SK-N-SH (cell line): ENCODE measurements at regions not wholly inside any gene's neighbourhood (a gene's known extent, or its start where the extent isn't known, plus 50 kb on each side); places are given as distances from the start of the nearest gene placed in this dataset.

ENCODE experiments used
- CTCF ChIA-PET: fragments of 300-600, 350-600 bp; formaldehyde crosslinking; extraction: SDS; loops from one replicate; lab custom pipeline; 2021; lab: Yijun Ruan, JAX
- POLR2A ChIA-PET: fragments of 350-600 bp; sonication (Branson Sonifier 250); formaldehyde crosslinking; extraction: SDS; loops from one replicate; lab custom pipeline; 2020; ENCODE audit warnings: antibody characterized with exemption, inconsistent platforms; lab: Yijun Ruan, JAX
- DNase-seq: peaks from one replicate; pipeline ENCODE4 v3.0.0; 2012
- H2AFZ ChIP-seq: fragments of 200-600 bp; sonication (generic); 2 replicates; pipeline ENCODE4 v1.8.1; 2016; ENCODE audit warnings: antibody characterized with exemption, mild to moderate bottlenecking, low read depth
- H3F3A ChIP-seq: fragments of 200-600 bp; sonication (generic); replicated peaks from 2 replicates; pipeline ENCODE3; 2016; ENCODE audit warnings: antibody characterized with exemption, mild to moderate bottlenecking; ENCODE audit not compliant: insufficient read depth
- H3K27ac ChIP-seq, 2 experiments: fragments of 200-500 bp in 1 of 2; fragments of 200-600 bp in 1 of 2; sonication (Bioruptor generic) in 1 of 2; sonication (generic), shearing (Covaris generic) in 1 of 2; 2 replicates each; pipeline versions ENCODE4 v1.5.1 to v1.6.1; 2014 to 2016; ENCODE audit warnings: low read depth in 2 of 2, inconsistent platforms in 1 of 2, low read length in 1 of 2, mild to moderate bottlenecking in 1 of 2, mixed read lengths in 1 of 2
- H3K27me3 ChIP-seq: fragments of 200-600 bp; sonication (generic), shearing (Covaris generic); 2 replicates; pipeline ENCODE4 v1.6.1; 2016; ENCODE audit warnings: mixed run types; ENCODE audit not compliant: insufficient read depth
- H3K36me3 ChIP-seq, 2 experiments: fragments of 200-500 bp in 1 of 2; fragments of 200-600 bp in 1 of 2; sonication (Bioruptor generic) in 1 of 2; sonication (generic) in 1 of 2; replicated peaks in 1 of 2; 2 replicates each; pipeline versions ENCODE3 to v1.5.1; 2014 to 2016; ENCODE audit warnings: low read length in 1 of 2, mild to moderate bottlenecking in 1 of 2; ENCODE audit not compliant: insufficient read depth in 2 of 2, control insufficient read depth in 1 of 2
- H3K4me1 ChIP-seq, 2 experiments: fragments of 200-500 bp in 1 of 2; fragments of 200-600 bp in 1 of 2; sonication (Bioruptor generic) in 1 of 2; sonication (generic), shearing (Covaris generic) in 1 of 2; 2 replicates each; pipeline versions ENCODE4 v1.5.1 to v1.6.1; 2014 to 2016; ENCODE audit warnings: low read depth in 1 of 2, low read length in 1 of 2, mixed run types in 1 of 2; ENCODE audit not compliant: insufficient read depth in 2 of 2, control insufficient read depth in 1 of 2
- H3K4me2 ChIP-seq: fragments of 200-600 bp; sonication (generic), shearing (Covaris generic); 2 replicates; pipeline ENCODE4 v1.6.1; 2017; ENCODE audit warnings: mixed run types
- H3K4me3 ChIP-seq, 2 experiments: fragments of 200-500 bp in 1 of 2; fragments of 200-600 bp in 1 of 2; sonication (Bioruptor generic) in 1 of 2; sonication (generic), shearing (Covaris generic) in 1 of 2; 2 replicates each; pipeline versions ENCODE4 v1.5.1 to v1.8.1; 2014 to 2016; ENCODE audit warnings: low read depth in 2 of 2, inconsistent platforms in 1 of 2, low read length in 1 of 2, mild to moderate bottlenecking in 1 of 2, mixed read lengths in 1 of 2, moderate library complexity in 1 of 2
- H3K79me2 ChIP-seq: fragments of 200-600 bp; sonication (generic); 2 replicates; pipeline ENCODE4 v1.8.1; 2017; ENCODE audit warnings: mild to moderate bottlenecking; ENCODE audit not compliant: insufficient read depth
- H3K9ac ChIP-seq: fragments of 200-600 bp; sonication (generic); 2 replicates; pipeline ENCODE4 v1.6.1; 2017; ENCODE audit warnings: mixed run types
- H3K9me2 ChIP-seq: fragments of 200-600 bp; sonication (generic); 2 replicates; pipeline ENCODE4 v1.6.1; 2017; ENCODE audit warnings: mixed run types
- H3K9me3 ChIP-seq: fragments of 200-600 bp; sonication (generic); 2 replicates; pipeline ENCODE4 v1.6.1; 2017; ENCODE audit warnings: mixed run types, mild to moderate bottlenecking, moderate library complexity
- H4K20me1 ChIP-seq: fragments of 200-600 bp; sonication (generic); 2 replicates; pipeline ENCODE4 v1.6.1; 2017; ENCODE audit warnings: mild to moderate bottlenecking, mixed run types; ENCODE audit not compliant: insufficient read depth
- ELF1 ChIP-seq: IDR thresholded peaks from 2 replicates; pipeline ENCODE4 v1.4.0; 2012
- EZH2phosphoT487 ChIP-seq: fragments of 200-600 bp; sonication (generic); IDR thresholded peaks from 2 replicates; pipeline ENCODE4 v1.6.1; 2017; ENCODE audit warnings: low read depth, mixed run types, mild to moderate bottlenecking, antibody characterized with exemption, moderate library complexity, borderline replicate concordance
- FOXJ3 ChIP-seq: sonication (generic); formaldehyde crosslinking; IDR thresholded peaks from 2 replicates; pipeline ENCODE4 v1.5.1; 2020; ENCODE audit warnings: mild to moderate bottlenecking, missing genetic modification reagents
- MAX ChIP-seq: IDR thresholded peaks from 2 replicates; pipeline ENCODE4 v1.4.0; 2012; ENCODE audit warnings: low read depth
- MEF2A ChIP-seq: IDR thresholded peaks from 2 replicates; pipeline ENCODE4 v1.4.0; 2012; ENCODE audit warnings: low read depth, borderline replicate concordance
- NRF1 ChIP-seq: IDR thresholded peaks from 2 replicates; pipeline ENCODE4 v1.6.1; 2012; ENCODE audit warnings: low read depth, mild to moderate bottlenecking, low read length
- PBX3 ChIP-seq: IDR thresholded peaks from 2 replicates; pipeline ENCODE4; 2012
- RAD21 ChIP-seq: IDR thresholded peaks from 2 replicates; pipeline ENCODE4 v1.6.1; 2012; ENCODE audit warnings: mild to moderate bottlenecking, low read length
- RCOR1 ChIP-seq: fragments of 150-350 bp; IDR thresholded peaks from 2 replicates; pipeline ENCODE4 v1.6.1; 2017; ENCODE audit warnings: antibody characterized with exemption, low read length
- REST ChIP-seq: IDR thresholded peaks from 2 replicates; pipeline ENCODE4 v1.6.1; 2012; ENCODE audit warnings: mild to moderate bottlenecking, low read depth, low read length, moderate library complexity
- TAF1 ChIP-seq: IDR thresholded peaks from 2 replicates; pipeline ENCODE4 v1.6.1; 2012; ENCODE audit warnings: low read depth, mild to moderate bottlenecking, low read length, moderate library complexity, borderline replicate concordance
- TCF12 ChIP-seq: IDR thresholded peaks from 2 replicates; pipeline ENCODE4 v1.4.0; 2012
- TEAD4 ChIP-seq: IDR thresholded peaks from 2 replicates; pipeline ENCODE4 v1.4.0; 2012; ENCODE audit warnings: mild to moderate bottlenecking, borderline replicate concordance; ENCODE audit not compliant: insufficient read depth
- USF2 ChIP-seq: fragments of 150-350 bp; IDR thresholded peaks from 2 replicates; pipeline ENCODE4 v1.6.1; 2017; ENCODE audit warnings: antibody characterized with exemption, low read length, low read depth, borderline replicate concordance
- WGBS: methylation state at CpG from one replicate; pipeline ENCODE4 v1.1.6; 2017; ENCODE audit warnings: low lambda C conversion rate; 5-methylcytosine and 5-hydroxymethylcytosine counted together

GRCh38 chr13:81293594-81294164 lies 952.8 kb upstream of the SPRY2 start:
- no peak overlapping the region for H2AFZ ChIP-seq
- POLR2A ChIA-PET: no interaction called here
- TF ChIP-seq FOXJ3 (CRISPR knock-in tag) (no peak), USF2 (no peak), MEF2A (no peak), REST (no peak), TAF1 (no peak), MAX (no peak), TCF12 (no peak), RAD21 (no peak), RCOR1 (no peak), ELF1 (no peak), TEAD4 (no peak), NRF1 (no peak), PBX3 (no peak), EZH2phosphoT487 (no peak)
- no peaks in the 10 kb centered on the region for H3F3A ChIP-seq
- H3K4me3 ChIP-seq: no peak overlapping the region
- no peaks in the 10 kb centered on the region for H3K4me1 ChIP-seq
- CTCF ChIA-PET: no interaction called here
- H3K9me2 ChIP-seq: no peaks in the 10 kb centered on the region
- DNase-seq: no peak
- no peaks in the 10 kb centered on the region for H3K36me3 ChIP-seq
- H3K4me2 ChIP-seq: no peak overlapping the region
- no peak overlapping the region for H3K27ac ChIP-seq
- H3K27me3 ChIP-seq: no peaks in the 10 kb centered on the region
- H3K9me3 ChIP-seq: no peaks in the 10 kb centered on the region
- H3K9ac ChIP-seq: no peak overlapping the region
- H4K20me1 ChIP-seq: no peaks in the 10 kb centered on the region
- 15% methylated on average over 2 of the region's 2 CpGs for WGBS
- no peaks in the 10 kb centered on the region for H3K79me2 ChIP-seq
